GM23248 (cell line): ENCODE measurements at regions not wholly inside any gene's neighbourhood (a gene's known extent, or its start where the extent isn't known, plus 50 kb on each side); places are given as distances from the start of the nearest gene placed in this dataset.

ENCODE experiments used
- DNase-seq: peaks from one replicate; pipeline ENCODE4 v3.0.0-alpha.2; 2015
- H2AFZ ChIP-seq: fragments of 200-600 bp; sonication (generic); 2 replicates; pipeline ENCODE4 v1.6.1; 2016; ENCODE audit warnings: antibody characterized with exemption
- H3F3A ChIP-seq: fragments of 200-600 bp; sonication (generic); 2 replicates; pipeline ENCODE4 v1.6.1; 2016; ENCODE audit warnings: mild to moderate bottlenecking, antibody characterized with exemption, mixed run types; ENCODE audit not compliant: insufficient read depth
- H3K27ac ChIP-seq: fragments of 200-600 bp; sonication (generic); 2 replicates; pipeline ENCODE4 v1.5.1; 2016; ENCODE audit warnings: mild to moderate bottlenecking
- H3K27me3 ChIP-seq: fragments of 200-600 bp; sonication (generic); replicated peaks from 2 replicates; pipeline ENCODE4 v1.6.1; 2016; ENCODE audit warnings: mild to moderate bottlenecking; ENCODE audit not compliant: insufficient read depth
- H3K36me3 ChIP-seq: fragments of 200-600 bp; sonication (generic); 2 replicates; pipeline ENCODE4 v1.6.1; 2016; ENCODE audit warnings: low read depth, mild to moderate bottlenecking
- H3K4me1 ChIP-seq: fragments of 200-600 bp; sonication (generic); 2 replicates; pipeline ENCODE4 v1.6.1; 2016; ENCODE audit warnings: mild to moderate bottlenecking; ENCODE audit not compliant: insufficient read depth
- H3K4me2 ChIP-seq: fragments of 200-600 bp; sonication (generic); one replicate; pipeline ENCODE4 v1.6.1; 2016; ENCODE audit warnings: mild to moderate bottlenecking; ENCODE audit not compliant: unreplicated experiment
- H3K4me3 ChIP-seq: fragments of 200-600 bp; sonication (generic); 2 replicates; pipeline ENCODE4 v1.5.1; 2016; ENCODE audit warnings: mild to moderate bottlenecking
- H3K79me2 ChIP-seq: fragments of 200-600 bp; sonication (generic); 2 replicates; pipeline ENCODE4 v1.6.1; 2016; ENCODE audit warnings: mild to moderate bottlenecking; ENCODE audit not compliant: insufficient read depth
- H3K9ac ChIP-seq: fragments of 200-600 bp; sonication (generic); 2 replicates; pipeline ENCODE4 v1.6.1; 2016; ENCODE audit warnings: mild to moderate bottlenecking
- H3K9me2 ChIP-seq: fragments of 200-600 bp; sonication (generic); 2 replicates; pipeline ENCODE4 v1.6.1; 2016; ENCODE audit warnings: mixed run types, mild to moderate bottlenecking, moderate library complexity; ENCODE audit not compliant: insufficient read depth
- H3K9me3 ChIP-seq: fragments of 200-600 bp; sonication (generic); one replicate; pipeline ENCODE4 v1.6.1; 2017; ENCODE audit warnings: low read depth
- H4K20me1 ChIP-seq: fragments of 200-600 bp; sonication (generic); 2 replicates; pipeline ENCODE4 v1.6.0; 2016; ENCODE audit not compliant: insufficient read depth
- EZH2 ChIP-seq: fragments of 200-600 bp; sonication (generic); IDR thresholded peaks from 2 replicates; pipeline ENCODE4 v1.6.1; 2018; ENCODE audit warnings: antibody characterized with exemption, mild to moderate bottlenecking; ENCODE audit not compliant: insufficient read depth, poor library complexity, severe bottlenecking
- EZH2phosphoT487 ChIP-seq: fragments of 200-600 bp; sonication (generic); IDR thresholded peaks from 2 replicates; pipeline ENCODE4 v1.6.1; 2018; ENCODE audit warnings: antibody characterized with exemption, moderate library complexity, mild to moderate bottlenecking, low read depth; ENCODE audit not compliant: insufficient read depth
- WGBS, 2 experiments: methylation state at CpG; one replicate each; pipeline ENCODE4 v1.1.6; 2015 to 2017; ENCODE audit warnings: low lambda C conversion rate in 2 of 2, low coverage in 1 of 2; ENCODE audit errors: missing lambda C conversion rate in 2 of 2; 5-methylcytosine and 5-hydroxymethylcytosine counted together
- in situ Hi-C: fragments of 300-500 bp; cut with MboI; formaldehyde crosslinking; loops from 2 replicates; pipeline ENCODE4 v1.15.0; 2020

DNA sequence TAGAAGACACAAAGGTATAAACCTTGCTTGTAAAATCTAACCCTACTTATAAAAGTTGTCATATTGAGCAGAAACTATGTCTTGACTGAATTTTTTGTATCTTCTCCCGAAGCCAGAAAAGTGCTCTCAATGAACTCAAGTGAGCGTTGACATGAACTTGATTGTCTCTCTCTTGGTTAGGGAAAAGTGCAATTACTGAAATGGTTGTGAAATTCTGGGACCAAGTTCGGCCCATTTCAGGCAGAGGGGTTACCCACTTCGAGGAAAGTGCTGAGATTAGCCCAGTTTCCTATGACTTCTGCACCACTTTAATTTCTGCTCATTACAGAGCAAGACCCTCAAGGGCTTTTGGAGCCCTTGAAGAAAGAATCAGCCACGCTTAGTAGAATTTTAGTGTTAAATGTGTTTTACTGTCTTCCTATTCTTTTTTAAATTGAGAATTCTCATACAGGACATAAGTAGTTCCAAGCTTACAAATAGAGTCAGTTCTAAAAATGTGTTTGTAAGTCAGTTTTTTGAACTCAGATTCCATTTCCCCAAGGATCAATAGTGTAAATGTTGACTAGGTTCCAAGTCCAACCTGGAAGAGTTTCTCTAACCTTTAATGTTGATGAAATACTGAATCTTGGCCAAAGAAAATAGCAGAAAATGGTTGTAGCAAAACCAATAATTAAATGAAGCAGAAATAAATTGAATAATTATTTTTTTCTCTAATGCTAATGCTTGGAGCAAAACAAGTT is 125.7 kb upstream of the ACSL4 start:
- H4K20me1 ChIP-seq: no peaks in the 10 kb centered on the region
- H3K27me3 ChIP-seq: no peaks in the 10 kb centered on the region
- no peaks in the 10 kb centered on the region for H3K9me3 ChIP-seq
- H3F3A ChIP-seq: 0 out of 2 replicates have a peak, but pooled peaks cover 7% of the 10 kb centered on the region
- peaks cover 25% of the 10 kb centered on the region for H3K4me1 ChIP-seq
- H3K36me3 ChIP-seq: no peaks in the 10 kb centered on the region
- in situ Hi-C loops: loop anchor here (10.0 kb wide), 1 partner anchor 144 kb away; no protein-coding TSS in a partner anchor
- DNase-seq: no peak
- H2AFZ ChIP-seq: no peak overlapping the region
- H3K4me2 ChIP-seq: no peak overlapping the region
- no peak overlapping the region for H3K4me3 ChIP-seq
- TF ChIP-seq EZH2 (no peak), EZH2phosphoT487 (no peak)
- no peak overlapping the region for H3K9ac ChIP-seq
- WGBS, 2 experiments: 89 to 99% methylated on average over 5 of the region's 5 CpGs
- no peak overlapping the region for H3K27ac ChIP-seq
- no peaks in the 10 kb centered on the region for H3K9me2 ChIP-seq
- no peaks in the 10 kb centered on the region for H3K79me2 ChIP-seq

DNA sequence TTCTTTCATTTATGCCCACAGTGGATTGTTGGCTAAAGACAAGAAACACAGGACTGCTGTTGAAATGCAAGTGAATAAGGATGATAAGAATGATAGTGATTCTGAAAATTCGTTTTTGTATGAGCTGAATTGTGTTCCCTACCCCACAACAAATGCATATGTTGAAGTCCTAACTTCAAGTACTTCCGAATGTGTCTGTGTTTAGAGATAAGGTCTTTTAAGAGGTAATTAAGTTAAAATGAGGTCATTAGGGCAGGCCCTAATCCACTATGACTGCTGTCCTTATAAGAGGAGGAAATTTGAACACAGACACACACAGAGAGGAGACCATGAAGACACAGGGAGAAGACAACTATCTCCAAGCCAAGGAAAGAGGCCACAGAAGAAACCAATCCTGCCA is 126.6 kb upstream of the ACSL4 start:
- no peak overlapping the region for H3K4me2 ChIP-seq
- in situ Hi-C loops: loop anchor here (10.0 kb wide), 1 partner anchor 145 kb away; no protein-coding TSS in a partner anchor
- WGBS, 2 experiments: 92 to 94% methylated on average over 2 of the region's 2 CpGs
- H2AFZ ChIP-seq: no peak overlapping the region
- H3K79me2 ChIP-seq: no peaks in the 10 kb centered on the region
- H3K27me3 ChIP-seq: no peaks in the 10 kb centered on the region
- no peaks in the 10 kb centered on the region for H3K9me3 ChIP-seq
- H3K9me2 ChIP-seq: no peaks in the 10 kb centered on the region
- DNase-seq: no peak
- H3F3A ChIP-seq: 0 out of 2 replicates have a peak, but pooled peaks cover 7% of the 10 kb centered on the region
- H3K27ac ChIP-seq: no peak overlapping the region
- H3K4me1 ChIP-seq: peaks cover 25% of the 10 kb centered on the region
- H3K36me3 ChIP-seq: no peaks in the 10 kb centered on the region
- H3K4me3 ChIP-seq: no peak overlapping the region
- TF ChIP-seq EZH2 (no peak), EZH2phosphoT487 (no peak)
- no peaks in the 10 kb centered on the region for H4K20me1 ChIP-seq
- no peak overlapping the region for H3K9ac ChIP-seq

DNA sequence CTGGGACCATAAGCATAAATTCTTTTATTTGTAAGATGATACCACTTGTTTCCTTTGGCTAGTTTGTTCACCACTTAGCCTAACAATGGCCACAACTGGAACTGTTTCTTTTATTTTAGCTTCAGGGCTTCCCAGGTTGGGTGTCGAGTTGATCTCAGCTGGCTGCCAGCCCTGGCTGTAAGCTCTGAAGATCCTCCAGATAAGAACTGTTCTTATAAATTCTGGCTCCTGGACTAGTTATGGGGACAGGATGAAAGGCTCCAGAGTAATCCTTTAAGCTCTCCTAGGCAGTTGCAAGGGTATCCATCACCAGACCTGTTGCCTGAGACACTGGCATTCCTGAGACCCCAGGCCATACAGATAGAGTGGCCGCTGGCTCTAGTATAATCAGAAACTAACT is 129.4 kb upstream of the ACSL4 start:
- H3K27me3 ChIP-seq: no peaks in the 10 kb centered on the region
- TF ChIP-seq EZH2phosphoT487 (no peak), EZH2 (no peak)
- no peak overlapping the region for H3K4me3 ChIP-seq
- H3K9ac ChIP-seq: no peak overlapping the region
- H3K27ac ChIP-seq: no peak overlapping the region
- H4K20me1 ChIP-seq: no peaks in the 10 kb centered on the region
- peaks cover 20% of the 10 kb centered on the region for H3K4me1 ChIP-seq
- H3K79me2 ChIP-seq: no peaks in the 10 kb centered on the region
- no peaks in the 10 kb centered on the region for H3K9me3 ChIP-seq
- DNase-seq: no peak
- in situ Hi-C loops: no loop called here
- H3K4me2 ChIP-seq: no peak overlapping the region
- 26 to 39% methylated on average over 2 of the region's 2 CpGs for WGBS, 2 experiments
- H3F3A ChIP-seq: 0 out of 2 replicates have a peak, but pooled peaks cover 7% of the 10 kb centered on the region
- no peaks in the 10 kb centered on the region for H3K36me3 ChIP-seq
- no peak overlapping the region for H2AFZ ChIP-seq
- H3K9me2 ChIP-seq: no peaks in the 10 kb centered on the region

DNA sequence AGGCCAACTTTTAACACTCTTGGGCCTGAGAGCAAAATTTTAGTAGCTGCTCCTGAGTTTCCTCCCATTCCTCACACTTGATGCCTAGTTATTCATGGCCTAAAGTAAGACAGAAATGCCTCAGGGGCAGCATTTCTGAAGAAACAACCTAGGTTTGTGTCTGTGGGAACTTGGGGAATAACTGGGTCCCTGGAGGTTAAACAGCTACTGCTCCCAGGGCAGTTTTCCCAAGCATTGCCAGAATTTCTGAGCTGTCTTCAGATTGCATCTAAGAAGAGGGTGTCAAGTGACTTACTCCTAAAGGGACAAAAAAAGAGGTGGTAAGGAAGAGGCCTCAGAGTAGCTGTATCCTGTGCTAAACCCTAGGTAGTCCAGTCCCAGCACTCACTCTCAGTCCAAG is 130.8 kb upstream of the ACSL4 start:
- DNase-seq: no peak
- no peaks in the 10 kb centered on the region for H3K27me3 ChIP-seq
- in situ Hi-C loops: no loop called here
- no peak for TF ChIP-seq EZH2phosphoT487
- no peak for TF ChIP-seq EZH2
- no peaks in the 10 kb centered on the region for H3F3A ChIP-seq
- no peaks in the 10 kb centered on the region for H3K79me2 ChIP-seq
- no peak overlapping the region for H2AFZ ChIP-seq
- H3K9me3 ChIP-seq: no peaks in the 10 kb centered on the region
- H3K36me3 ChIP-seq: no peaks in the 10 kb centered on the region
- H3K27ac ChIP-seq: no peak overlapping the region
- no peak overlapping the region for H3K4me2 ChIP-seq
- H3K9ac ChIP-seq: no peak overlapping the region
- no peaks in the 10 kb centered on the region for H3K9me2 ChIP-seq
- H3K4me3 ChIP-seq: no peak overlapping the region
- peaks cover 10% of the 10 kb centered on the region for H3K4me1 ChIP-seq
- no peaks in the 10 kb centered on the region for H4K20me1 ChIP-seq
